GM21447 (cell line): ENCODE measurements at regions not wholly inside any gene's neighbourhood (a gene's known extent, or its start where the extent isn't known, plus 50 kb on each side); places are given as distances from the start of the nearest gene placed in this dataset.

Source experiments
- ATAC-seq: cut with Tn5 transposase; IDR thresholded peaks from one replicate; pipeline ENCODE4 v1.9.1; 2021; ENCODE audit not compliant: unreplicated experiment

- ATAC-seq, result no peak
These were observed 55.8 kb downstream of the KCNE4 start for GRCh38 chr2:223107825-223108224.

- no peak for ATAC-seq
These were observed 56.5 kb downstream of the KCNE4 start for GRCh38 chr2:223108351-223109050.

GRCh38 chr2:223109341-223109740 is 57.4 kb downstream of the KCNE4 start:
- ATAC-seq, result no peak

GRCh38 chr2:223113161-223113560 is 61.2 kb downstream of the KCNE4 start:
- no peak for ATAC-seq

GRCh38 chr2:223114170-223114569 is 62.2 kb downstream of the KCNE4 start:
- no peak for ATAC-seq

GRCh38 chr2:223114917-223115316 is 62.9 kb downstream of the KCNE4 start:
- ATAC-seq, result no peak

- no peak for ATAC-seq
These were observed 65.5 kb downstream of the KCNE4 start for GRCh38 chr2:223117533-223117932.

- no peak for ATAC-seq
These were observed 69.3 kb downstream of the KCNE4 start for GRCh38 chr2:223121283-223121682.

GRCh38 chr2:223122781-223123180 is 70.8 kb downstream of the KCNE4 start:
- ATAC-seq, result no peak

GRCh38 chr2:223123855-223124610 is 72.0 kb downstream of the KCNE4 start:
- ATAC-seq, result no peak

GRCh38 chr2:223141606-223142005 is 89.6 kb downstream of the KCNE4 start:
- ATAC-seq, result no peak

- ATAC-seq, result no peak
These were observed 90.1 kb downstream of the KCNE4 start for GRCh38 chr2:223142118-223142517.

GRCh38 chr2:223147431-223147830 is 95.4 kb downstream of the KCNE4 start:
- no peak for ATAC-seq

GRCh38 chr2:223148516-223148915 is 96.5 kb downstream of the KCNE4 start:
- no peak for ATAC-seq

- ATAC-seq, result no peak
These were observed 104.0 kb downstream of the KCNE4 start for GRCh38 chr2:223155956-223156355.

- no peak for ATAC-seq
These were observed 110.0 kb downstream of the KCNE4 start for GRCh38 chr2:223161873-223162458.

- no peak for ATAC-seq
These were observed 113.6 kb downstream of the KCNE4 start for GRCh38 chr2:223165423-223166214.

GRCh38 chr2:223166215-223166493 is 114.2 kb downstream of the KCNE4 start:
- no peak for ATAC-seq

GRCh38 chr2:223166983-223167650 is 115.1 kb downstream of the KCNE4 start:
- no peak for ATAC-seq

- no peak for ATAC-seq
These were observed 118.0 kb downstream of the KCNE4 start for GRCh38 chr2:223169830-223170605.
